ENCODE measurements at regions not wholly inside any gene's neighbourhood (a gene's known extent, or its start where the extent isn't known, plus 50 kb on each side); places are given as distances from the start of the nearest gene placed in this dataset.
A peak's percentile ranks its signal among the peaks of the same experiment; 100 is the strongest.

- TF ChIP-seq, protein P1, sequence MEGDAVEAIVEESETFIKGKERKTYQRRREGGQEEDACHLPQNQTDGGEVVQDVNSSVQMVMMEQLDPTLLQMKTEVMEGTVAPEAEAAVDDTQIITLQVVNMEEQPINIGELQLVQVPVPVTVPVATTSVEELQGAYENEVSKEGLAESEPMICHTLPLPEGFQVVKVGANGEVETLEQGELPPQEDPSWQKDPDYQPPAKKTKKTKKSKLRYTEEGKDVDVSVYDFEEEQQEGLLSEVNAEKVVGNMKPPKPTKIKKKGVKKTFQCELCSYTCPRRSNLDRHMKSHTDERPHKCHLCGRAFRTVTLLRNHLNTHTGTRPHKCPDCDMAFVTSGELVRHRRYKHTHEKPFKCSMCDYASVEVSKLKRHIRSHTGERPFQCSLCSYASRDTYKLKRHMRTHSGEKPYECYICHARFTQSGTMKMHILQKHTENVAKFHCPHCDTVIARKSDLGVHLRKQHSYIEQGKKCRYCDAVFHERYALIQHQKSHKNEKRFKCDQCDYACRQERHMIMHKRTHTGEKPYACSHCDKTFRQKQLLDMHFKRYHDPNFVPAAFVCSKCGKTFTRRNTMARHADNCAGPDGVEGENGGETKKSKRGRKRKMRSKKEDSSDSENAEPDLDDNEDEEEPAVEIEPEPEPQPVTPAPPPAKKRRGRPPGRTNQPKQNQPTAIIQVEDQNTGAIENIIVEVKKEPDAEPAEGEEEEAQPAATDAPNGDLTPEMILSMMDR (IDR thresholded peaks at IDR 0.05), result peak; percentile 65
- TF ChIP-seq EZH2phosphoT487 (IDR thresholded peaks at IDR 0.05) (no peak), EZH2 (IDR thresholded peaks at IDR 0.05) (no peak)
These were observed 64.7 kb upstream of the KLF7 start for GRCh38 chr2:207230261-207231105.

All from neural progenitor cell (in vitro differentiated cells).